ENCODE measurements at regions not wholly inside any gene's neighbourhood (a gene's known extent, or its start where the extent isn't known, plus 50 kb on each side); places are given as distances from the start of the nearest gene placed in this dataset.

GRCh38 chr6:21382821-21383449, 210.6 kb upstream of the SOX4 start:
- no peak for DNase-seq

- no peak for DNase-seq
Observed at GRCh38 chr6:21383450-21384085, 210.0 kb upstream of the SOX4 start.

- no peak for DNase-seq
Observed at GRCh38 chr6:21384216-21384615, 209.3 kb upstream of the SOX4 start.

- DNase-seq = no peak
Observed at GRCh38 chr6:21386744-21387143, 206.8 kb upstream of the SOX4 start.

- DNase-seq = no peak
Observed at GRCh38 chr6:21390532-21391213, 202.9 kb upstream of the SOX4 start.

- DNase-seq = no peak
Observed at GRCh38 chr6:21392177-21392576, 201.4 kb upstream of the SOX4 start.

GRCh38 chr6:21393441-21394165, 199.9 kb upstream of the SOX4 start:
- DNase-seq = no peak

- no peak for DNase-seq
Observed at GRCh38 chr6:21395121-21395520, 198.4 kb upstream of the SOX4 start.

GRCh38 chr6:21396313-21396712, 197.2 kb upstream of the SOX4 start:
- DNase-seq = no peak

GRCh38 chr6:21398741-21399325, 194.7 kb upstream of the SOX4 start:
- no peak for DNase-seq

GRCh38 chr6:21402368-21402767, 191.2 kb upstream of the SOX4 start:
- no peak for DNase-seq

GRCh38 chr6:21404577-21404976, 189.0 kb upstream of the SOX4 start:
- no peak for DNase-seq

- DNase-seq = no peak
Observed at GRCh38 chr6:21406316-21406715, 187.2 kb upstream of the SOX4 start.

GRCh38 chr6:21409231-21409630, 184.3 kb upstream of the SOX4 start:
- DNase-seq = no peak

GRCh38 chr6:21413428-21413827, 180.1 kb upstream of the SOX4 start:
- no peak for DNase-seq

GRCh38 chr6:21414065-21414464, 179.5 kb upstream of the SOX4 start:
- no peak for DNase-seq

- no peak for DNase-seq
Observed at GRCh38 chr6:21420146-21420878, 173.2 kb upstream of the SOX4 start.

- no peak for DNase-seq
Observed at GRCh38 chr6:21420926-21421325, 172.6 kb upstream of the SOX4 start.

GRCh38 chr6:21423106-21423854, 170.3 kb upstream of the SOX4 start:
- no peak for DNase-seq

- DNase-seq = no peak
Observed at GRCh38 chr6:21426841-21427490, 166.6 kb upstream of the SOX4 start.

GRCh38 chr6:21429291-21429690, 164.3 kb upstream of the SOX4 start:
- no peak for DNase-seq

All from NCI-H524 treated with DMSO at 0.1 percent for 48 hours (cell line).